Neural cell (in vitro differentiated cells): ENCODE measurements at regions not wholly inside any gene's neighbourhood (a gene's known extent, or its start where the extent isn't known, plus 50 kb on each side); places are given as distances from the start of the nearest gene placed in this dataset.
"Not testable (repeated sequence)": the region's sequence is repeated elsewhere in the genome, so short reads cannot be mapped to it uniquely, and the experiment has no call there.

Source experiments
- H2AFZ ChIP-seq: fragments of 200-600, 300-800 bp; sonication (generic), shearing (Covaris generic); 2 replicates; pipeline ENCODE4 v1.6.0; 2014; ENCODE audit warnings: low read depth, mild to moderate bottlenecking, antibody characterized with exemption, low read length, moderate library complexity
- H3F3A ChIP-seq: fragments of 200-600 bp; shearing (Covaris generic); 2 replicates; pipeline ENCODE4 v1.6.1; 2016; ENCODE audit warnings: mild to moderate bottlenecking, moderate library complexity, mixed read lengths, antibody characterized with exemption, low read length; ENCODE audit not compliant: insufficient read depth, poor library complexity, severe bottlenecking
- H3K27ac ChIP-seq: fragments of 200-600, 300-800 bp; sonication (generic), shearing (Covaris generic); 2 replicates; pipeline ENCODE4 v1.5.1; 2014; ENCODE audit warnings: mild to moderate bottlenecking, low read length, moderate library complexity
- H3K27me3 ChIP-seq: fragments of 300-800, 200-600 bp; sonication (generic), shearing (Covaris generic); 2 replicates; pipeline ENCODE4 v1.6.0; 2014; ENCODE audit warnings: mild to moderate bottlenecking, low read depth, low read length, moderate library complexity; ENCODE audit not compliant: insufficient read depth
- H3K36me3 ChIP-seq: fragments of 300-800, 200-600 bp; sonication (generic), shearing (Covaris generic); 2 replicates; pipeline ENCODE4 v1.5.1; 2014; ENCODE audit warnings: mild to moderate bottlenecking, antibody characterized with exemption, low read length, moderate library complexity; ENCODE audit not compliant: insufficient read depth
- H3K4me2 ChIP-seq: fragments of 300-800, 200-600 bp; sonication (generic), shearing (Covaris generic); 2 replicates; pipeline ENCODE4 v1.6.0; 2014; ENCODE audit warnings: mild to moderate bottlenecking, low read length
- H3K4me3 ChIP-seq: fragments of 300-800, 200-600 bp; sonication (generic), shearing (Covaris generic); 2 replicates; pipeline ENCODE4 v1.5.1; 2014; ENCODE audit warnings: mild to moderate bottlenecking, low read length, moderate library complexity
- H3K79me2 ChIP-seq: fragments of 200-600 bp; shearing (Covaris generic); replicated peaks from 2 replicates; pipeline ENCODE4 v1.6.0; 2014; ENCODE audit warnings: mild to moderate bottlenecking, low read length, moderate library complexity; ENCODE audit not compliant: insufficient read depth
- H3K9ac ChIP-seq: fragments of 300-800, 200-600 bp; sonication (generic), shearing (Covaris generic); 2 replicates; pipeline ENCODE4 v1.6.1; 2016; ENCODE audit warnings: mild to moderate bottlenecking, low read length, mixed read lengths
- H3K9me2 ChIP-seq: fragments of 200-600 bp; shearing (Covaris generic); 2 replicates; pipeline ENCODE4 v1.6.1; 2016; ENCODE audit warnings: mild to moderate bottlenecking, low read length, mixed read lengths; ENCODE audit not compliant: insufficient read depth
- H3K9me3 ChIP-seq: fragments of 200-600, 300-800 bp; sonication (generic), shearing (Covaris generic); 2 replicates; pipeline ENCODE4 v1.6.1; 2016; ENCODE audit warnings: mild to moderate bottlenecking, mixed run types, low read length, moderate library complexity, mixed read lengths
- H4K20me1 ChIP-seq: fragments of 200-600 bp; shearing (Covaris generic); 2 replicates; pipeline ENCODE4 v1.6.1; 2016; ENCODE audit warnings: mild to moderate bottlenecking, mixed run types; ENCODE audit not compliant: insufficient read depth
- CTCF ChIP-seq: fragments of 450-650 bp; IDR thresholded peaks from 2 replicates; pipeline ENCODE4 v1.5.1; 2014; ENCODE audit warnings: antibody characterized with exemption, mild to moderate bottlenecking, moderate library complexity; ENCODE audit not compliant: poor library complexity, severe bottlenecking
- EP300 ChIP-seq: fragments of 450-650 bp; conservative IDR thresholded peaks from 2 replicates; pipeline ENCODE4 v1.6.1; 2014; ENCODE audit warnings: antibody characterized with exemption, mild to moderate bottlenecking, moderate library complexity; ENCODE audit not compliant: poor library complexity, severe bottlenecking
- EZH2 ChIP-seq: fragments of 200-600, 300-800 bp; shearing (Covaris generic), sonication (generic); IDR thresholded peaks from 2 replicates; pipeline ENCODE4 v1.6.1; 2014; ENCODE audit warnings: antibody characterized with exemption, low read length, borderline replicate concordance, mild to moderate bottlenecking; ENCODE audit not compliant: insufficient read depth, poor library complexity, severe bottlenecking
- MXI1 ChIP-seq: fragments of 450-650 bp; conservative IDR thresholded peaks from 2 replicates; pipeline ENCODE4 v1.6.1; 2014; ENCODE audit warnings: antibody characterized with exemption, mild to moderate bottlenecking; ENCODE audit not compliant: poor library complexity, severe bottlenecking
- POLR2AphosphoS5 ChIP-seq: IDR thresholded peaks from 2 replicates; pipeline ENCODE4 v1.6.1; 2012
- RAD21 ChIP-seq: fragments of 450-650 bp; conservative IDR thresholded peaks from 2 replicates; pipeline ENCODE4 v1.6.1; 2014; ENCODE audit warnings: antibody characterized with exemption, mild to moderate bottlenecking, moderate library complexity
- REST ChIP-seq: IDR thresholded peaks from 2 replicates; pipeline ENCODE4 v1.6.1; 2012; ENCODE audit warnings: borderline replicate concordance
- SMC3 ChIP-seq: fragments of 450-650 bp; conservative IDR thresholded peaks from 2 replicates; pipeline ENCODE4 v1.6.1; 2014; ENCODE audit warnings: antibody characterized with exemption, mild to moderate bottlenecking, moderate library complexity; ENCODE audit not compliant: poor library complexity
- TAF1 ChIP-seq: IDR thresholded peaks from 2 replicates; pipeline ENCODE4 v1.6.1; 2012; ENCODE audit warnings: low read depth

- H3K79me2 ChIP-seq, H3K27me3 ChIP-seq, H3K4me3 ChIP-seq, H3K9ac ChIP-seq, H3K36me3 ChIP-seq, H3K27ac ChIP-seq, H2AFZ ChIP-seq, H3K9me2 ChIP-seq, H3K4me2 ChIP-seq, H3K9me3 ChIP-seq, H4K20me1 ChIP-seq, H3F3A ChIP-seq: not testable (repeated sequence)
Measured at GRCh38 chrX:99988532-99988931, 421.5 kb downstream of the PCDH19 start.

- H3K9me2 ChIP-seq, result no peaks in the 10 kb centered on the region
- no peak overlapping the region for H3K27ac ChIP-seq
- H3F3A ChIP-seq, result no peaks in the 10 kb centered on the region
- no peak overlapping the region for H2AFZ ChIP-seq
- no peak overlapping the region for H3K4me3 ChIP-seq
- no peak overlapping the region for H3K9ac ChIP-seq
- H3K27me3 ChIP-seq, result no peaks in the 10 kb centered on the region
- no peaks in the 10 kb centered on the region for H3K9me3 ChIP-seq
- no peaks in the 10 kb centered on the region for H4K20me1 ChIP-seq
- no peaks in the 10 kb centered on the region for H3K79me2 ChIP-seq
- H3K4me2 ChIP-seq, result no peak overlapping the region
- H3K36me3 ChIP-seq, result no peaks in the 10 kb centered on the region
- no peak for TF ChIP-seq TAF1
- TF ChIP-seq SMC3, result no peak
- no peak for TF ChIP-seq RAD21
- TF ChIP-seq MXI1, result no peak
- TF ChIP-seq EP300, result no peak
- no peak for TF ChIP-seq EZH2
- no peak for TF ChIP-seq POLR2AphosphoS5
- TF ChIP-seq REST, result no peak
Measured at GRCh38 chrX:99973572-99974226, 436.4 kb downstream of the PCDH19 start.

- no peaks in the 10 kb centered on the region for H3F3A ChIP-seq
- TF ChIP-seq EP300, result no peak
- no peak for TF ChIP-seq TAF1
- no peak for TF ChIP-seq EZH2
- no peak for TF ChIP-seq REST
- no peak for TF ChIP-seq RAD21
- TF ChIP-seq SMC3, result no peak
- no peak for TF ChIP-seq POLR2AphosphoS5
- no peak for TF ChIP-seq CTCF
- no peak for TF ChIP-seq MXI1
Measured at GRCh38 chrX:99939883-99940232, 470.2 kb downstream of the PCDH19 start.

DNA sequence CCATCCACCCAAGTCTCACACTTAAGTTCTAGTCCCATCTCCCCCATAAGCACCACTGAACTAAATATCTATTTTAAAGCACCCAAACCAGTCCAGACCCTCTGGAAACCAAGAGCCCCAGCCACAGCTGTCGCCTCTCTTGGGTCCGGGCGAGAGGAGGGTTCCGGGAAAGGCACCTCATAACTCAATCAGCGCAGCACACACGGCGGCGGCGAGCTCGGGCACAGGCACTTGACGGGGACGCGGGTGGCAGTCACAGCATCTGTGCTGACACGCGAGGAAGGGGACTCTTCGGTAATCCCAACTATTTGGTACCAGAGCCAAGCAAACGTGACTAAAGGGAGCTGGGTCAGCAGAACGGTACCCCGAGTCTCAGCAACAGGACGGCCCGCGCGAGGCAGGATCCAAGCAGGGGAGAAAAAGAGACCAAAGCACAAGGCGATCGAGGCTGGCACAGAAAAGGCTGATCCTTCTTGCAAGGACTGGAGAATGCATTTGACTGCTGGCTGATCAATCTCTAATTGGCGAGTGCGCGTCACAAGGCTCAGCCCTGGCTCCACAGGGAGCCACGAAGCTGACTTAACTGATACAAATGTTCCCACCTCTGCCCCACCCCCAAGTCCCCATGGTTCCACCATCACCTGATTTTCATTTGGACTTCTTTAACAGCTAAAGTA, 470.7 kb downstream of the PCDH19 start:
- not testable (repeated sequence) for H3K79me2 ChIP-seq, H3K4me3 ChIP-seq, H3K27me3 ChIP-seq, H3K9me3 ChIP-seq, H3K4me2 ChIP-seq, H4K20me1 ChIP-seq, H3K27ac ChIP-seq, H3K9me2 ChIP-seq, H2AFZ ChIP-seq, H3K9ac ChIP-seq, H3K36me3 ChIP-seq, H3F3A ChIP-seq

More at GRCh38 chrX:99939883-99940232, 470.2 kb downstream of the PCDH19 start:
- Histone ChIP-seq H2AFZ (no peak overlapping the region), H3K9me3 (no peaks in the 10 kb centered on the region), H3K79me2 (no peaks in the 10 kb centered on the region), H3K9me2 (no peaks in the 10 kb centered on the region), H3K27me3 (no peaks in the 10 kb centered on the region), H3K4me3 (no peak overlapping the region), H3K9ac (no peak overlapping the region), H3K4me2 (no peak overlapping the region), H3K36me3 (no peaks in the 10 kb centered on the region), H4K20me1 (no peaks in the 10 kb centered on the region), H3K27ac (no peak overlapping the region)
